H9 (cell line): ENCODE measurements at regions not wholly inside any gene's neighbourhood (a gene's known extent, or its start where the extent isn't known, plus 50 kb on each side); places are given as distances from the start of the nearest gene placed in this dataset.

Experiments
- DNase-seq: peaks from one replicate; pipeline ENCODE4 v3.0.0-alpha.2; 2017
- H2AFZ ChIP-seq: one replicate; pipeline ENCODE4 v1.6.1; 2013; ENCODE audit warnings: mild to moderate bottlenecking, low read length, control low read depth, moderate library complexity
- H2AK5ac ChIP-seq: 2 replicates; pipeline ENCODE4 v1.6.1; 2013; ENCODE audit warnings: low read length, control low read depth, mixed read lengths; ENCODE audit not compliant: insufficient read length
- H2BK120ac ChIP-seq: one replicate; pipeline ENCODE4 v1.6.1; 2013; ENCODE audit warnings: low read depth, mild to moderate bottlenecking, low read length, control low read depth, inconsistent platforms; ENCODE audit not compliant: poor library complexity, severe bottlenecking
- H2BK12ac ChIP-seq: 2 replicates; pipeline ENCODE4 v1.6.1; 2013; ENCODE audit warnings: low read length, control low read depth, mixed read lengths, low read depth; ENCODE audit not compliant: insufficient read length
- H2BK15ac ChIP-seq: 2 replicates; pipeline ENCODE4 v1.6.1; 2013; ENCODE audit warnings: low read depth, low read length, control low read depth
- H2BK20ac ChIP-seq: one replicate; pipeline ENCODE4 v1.6.1; 2013; ENCODE audit warnings: low read depth, mild to moderate bottlenecking, low read length, control low read depth, inconsistent platforms; ENCODE audit not compliant: poor library complexity, severe bottlenecking
- H2BK5ac ChIP-seq: 2 replicates; pipeline ENCODE4 v1.6.1; 2013; ENCODE audit warnings: low read length, control low read depth, mixed read lengths; ENCODE audit not compliant: insufficient read length
- H3K14ac ChIP-seq: 2 replicates; pipeline ENCODE4 v1.6.1; 2013; ENCODE audit warnings: low read length, control low read depth; ENCODE audit not compliant: insufficient read depth
- H3K18ac ChIP-seq: 2 replicates; pipeline ENCODE4 v1.6.1; 2013; ENCODE audit warnings: low read depth, mild to moderate bottlenecking, mixed read lengths, low read length, control low read depth; ENCODE audit not compliant: insufficient read length
- H3K23ac ChIP-seq: 2 replicates; pipeline ENCODE4 v1.6.1; 2013; ENCODE audit warnings: low read length, control low read depth, mixed read lengths, low read depth; ENCODE audit not compliant: insufficient read length
- H3K23me2 ChIP-seq: 2 replicates; pipeline ENCODE4 v1.6.1; 2013; ENCODE audit warnings: low read depth, mild to moderate bottlenecking, mixed read lengths, low read length, control low read depth; ENCODE audit not compliant: insufficient read length, poor library complexity, severe bottlenecking
- H3K27ac ChIP-seq: 2 replicates; pipeline ENCODE4 v1.5.1; 2013; ENCODE audit warnings: low read length, control low read depth, mixed read lengths, low read depth; ENCODE audit not compliant: insufficient read length
- H3K27me3 ChIP-seq: 2 replicates; pipeline ENCODE4 v1.6.1; 2013; ENCODE audit warnings: low read length, control low read depth, inconsistent platforms; ENCODE audit not compliant: insufficient read depth
- H3K4ac ChIP-seq: 2 replicates; pipeline ENCODE4 v1.6.1; 2013; ENCODE audit warnings: low read depth, mild to moderate bottlenecking, control low read depth, inconsistent platforms, low read length, moderate library complexity
- H3K4me1 ChIP-seq: 2 replicates; pipeline ENCODE4 v1.6.1; 2013; ENCODE audit warnings: low read length, control low read depth, inconsistent platforms; ENCODE audit not compliant: insufficient read depth
- H3K4me2 ChIP-seq: 2 replicates; pipeline ENCODE4 v1.6.1; 2013; ENCODE audit warnings: low read length, control low read depth, mixed read lengths; ENCODE audit not compliant: insufficient read length, insufficient read depth
- H3K56ac ChIP-seq: 2 replicates; pipeline ENCODE4 v1.6.1; 2013; ENCODE audit warnings: low read depth, mild to moderate bottlenecking, mixed read lengths, low read length, control low read depth; ENCODE audit not compliant: insufficient read length
- H3K79me1 ChIP-seq: 2 replicates; pipeline ENCODE4 v1.6.1; 2013; ENCODE audit warnings: low read depth, mild to moderate bottlenecking, moderate library complexity, low read length, control low read depth, inconsistent platforms; ENCODE audit not compliant: insufficient read depth, poor library complexity, severe bottlenecking
- H3K79me2 ChIP-seq: 2 replicates; pipeline ENCODE4 v1.6.1; 2013; ENCODE audit warnings: low read length, control low read depth, inconsistent platforms; ENCODE audit not compliant: insufficient read depth
- H3K9ac ChIP-seq: 2 replicates; pipeline ENCODE4 v1.6.1; 2013; ENCODE audit warnings: low read length, control low read depth, mixed read lengths; ENCODE audit not compliant: insufficient read length; ENCODE audit errors: extremely low read depth
- H3K9me3 ChIP-seq: one replicate; pipeline ENCODE4 v1.6.1; 2013; ENCODE audit warnings: low read depth, low read length, inconsistent platforms; ENCODE audit not compliant: control insufficient read depth
- H3T11ph ChIP-seq: one replicate; pipeline ENCODE4 v1.6.1; 2013; ENCODE audit warnings: mild to moderate bottlenecking, low read length, control low read depth, inconsistent platforms
- H4K20me1 ChIP-seq: one replicate; pipeline ENCODE4 v1.6.1; 2013; ENCODE audit not compliant: control insufficient read depth, insufficient read length, insufficient read depth
- H4K5ac ChIP-seq: 2 replicates; pipeline ENCODE4 v1.6.1; 2013; ENCODE audit warnings: low read depth, mild to moderate bottlenecking, mixed read lengths, low read length, control low read depth; ENCODE audit not compliant: insufficient read length
- H4K8ac ChIP-seq: replicated peaks from 2 replicates; pipeline ENCODE4 v1.6.1; 2013; ENCODE audit warnings: low read length, control low read depth, mixed read lengths, low read depth; ENCODE audit not compliant: insufficient read length
- H4K91ac ChIP-seq: 2 replicates; pipeline ENCODE4 v1.6.1; 2013; ENCODE audit warnings: low read depth, mild to moderate bottlenecking, moderate library complexity, mixed read lengths, low read length, control low read depth; ENCODE audit not compliant: insufficient read length
- H3K27ac Mint-ChIP-seq, 3 experiments: 2 replicates in 2 of 3; 3 replicates in 1 of 3; pipeline ENCODE4 v1.8.0; 2020 to 2021; ENCODE audit warnings: mixed read lengths in 3 of 3, mild to moderate bottlenecking in 1 of 3, moderate library complexity in 1 of 3
- H3K27me3 Mint-ChIP-seq: 2 replicates; pipeline ENCODE4 v1.8.0; 2021; ENCODE audit warnings: low read depth, mild to moderate bottlenecking, moderate library complexity, mixed read lengths
- H3K36me3 Mint-ChIP-seq, 3 experiments: 2 replicates in 2 of 3; 3 replicates in 1 of 3; pipeline ENCODE4 v1.8.0; 2020 to 2021; ENCODE audit warnings: low read depth in 3 of 3, mixed read lengths in 3 of 3; ENCODE audit not compliant: insufficient read depth in 1 of 3
- H3K4me1 Mint-ChIP-seq, 2 experiments: 2 replicates each; pipeline ENCODE4 v1.8.0; 2020; ENCODE audit warnings: mixed read lengths in 2 of 2
- H3K4me3 Mint-ChIP-seq, 2 experiments: 2 replicates in 1 of 2; 3 replicates in 1 of 2; pipeline ENCODE4 v1.8.0; 2020 to 2021; ENCODE audit warnings: mild to moderate bottlenecking in 2 of 2, mixed read lengths in 2 of 2, moderate library complexity in 1 of 2
- H3K9me3 Mint-ChIP-seq, 2 experiments: 2 replicates in 1 of 2; 3 replicates in 1 of 2; pipeline ENCODE4 v1.8.0; 2020; ENCODE audit warnings: mild to moderate bottlenecking in 2 of 2, mixed read lengths in 2 of 2, moderate library complexity in 1 of 2
- CTCF ChIP-seq: fragments of 200-600 bp; sonication (generic); conservative IDR thresholded peaks from 3 replicates; pipeline ENCODE4 v1.8.0; 2021; ENCODE audit warnings: antibody characterized with exemption, mild to moderate bottlenecking
- WGBS: extraction: QIAGEN DNeasy Blood & Tissue Kit; methylation state at CpG from one replicate; pipeline ENCODE4 v1.1.7; 2013; ENCODE audit warnings: missing lambda C conversion rate, low lambda C conversion rate, mixed read lengths; ENCODE audit not compliant: insufficient read length; ENCODE audit errors: extremely low coverage; 5-methylcytosine and 5-hydroxymethylcytosine counted together

DNA sequence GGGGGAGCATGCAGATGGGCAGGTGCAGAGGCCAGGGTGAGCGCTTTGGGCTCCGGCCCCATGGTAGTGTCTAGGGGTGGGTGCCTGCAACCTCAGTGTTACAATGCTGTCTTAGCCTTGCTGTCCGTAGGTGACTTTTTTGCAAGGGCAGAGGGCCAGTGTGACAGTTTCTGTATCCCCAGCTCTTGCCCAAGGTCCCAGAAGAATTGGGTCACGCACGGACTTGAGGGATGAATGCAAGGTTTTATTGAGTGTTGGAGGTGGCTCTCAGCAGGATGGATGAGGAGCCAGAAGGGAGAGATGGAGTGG, 492.5 kb downstream of the AGTPBP1 start:
- TF ChIP-seq CTCF = no peak
- H3K9me3 Mint-ChIP-seq = peaks cover 0 to 3% of the 10 kb centered on the region in 2 experiments; a peak in 2 of 5 replicates
- Histone ChIP-seq H4K91ac (no peak overlapping the region), H3K27ac (no peak overlapping the region), H3K79me1 (no peaks in the 10 kb centered on the region), H3K23ac (no peak overlapping the region), H2BK120ac (no peak overlapping the region), H3K23me2 (no peaks in the 10 kb centered on the region), H3K14ac (no peak overlapping the region), H3K4ac (no peak overlapping the region), H3K56ac (no peak overlapping the region), H3K9ac (no peak overlapping the region), H3K4me2 (no peak overlapping the region), H2AK5ac (no peak overlapping the region), H2BK20ac (no peak overlapping the region), H3T11ph (no peak overlapping the region), H3K9me3 (no peaks in the 10 kb centered on the region), H3K27me3 (no peaks in the 10 kb centered on the region), H2AFZ (no peak overlapping the region), H3K79me2 (no peaks in the 10 kb centered on the region), H4K8ac (no peak overlapping the region), H4K20me1 (no peaks in the 10 kb centered on the region), H2BK15ac (no peak overlapping the region), H2BK12ac (no peak overlapping the region), H3K4me1 (no peaks in the 10 kb centered on the region), H3K18ac (no peak overlapping the region), H4K5ac (no peak overlapping the region), H2BK5ac (no peak overlapping the region)
- WGBS = no CpG with 5 or more reads among the region's 5 CpGs
- H3K4me1 Mint-ChIP-seq = peaks cover 5 to 6% of the 10 kb centered on the region in 2 experiments; a peak in 2 of 4 replicates
- no peak overlapping the region for H3K27ac Mint-ChIP-seq
- no peaks in the 10 kb centered on the region; a peak in 1 of 7 replicates for H3K36me3 Mint-ChIP-seq
- H3K4me3 Mint-ChIP-seq = no peak overlapping the region
- H3K27me3 Mint-ChIP-seq = peaks cover 2% of the 10 kb centered on the region
- no peak for DNase-seq
